GM12873 (cell line): ENCODE measurements at regions not wholly inside any gene's neighbourhood (a gene's known extent, or its start where the extent isn't known, plus 50 kb on each side); places are given as distances from the start of the nearest gene placed in this dataset.

ENCODE experiments used
- CTCF ChIP-seq: IDR thresholded peaks from 2 replicates; pipeline ENCODE4 v1.5.1; 2012; ENCODE audit warnings: low read depth, mild to moderate bottlenecking, moderate library complexity, low read length, control low read depth; ENCODE audit not compliant: insufficient read depth; ENCODE audit errors: missing control alignments

- TF ChIP-seq CTCF = no peak
Measured at GRCh38 chr21:16797966-16798365, 714.9 kb upstream of the CXADR start.

GRCh38 chr21:16800536-16801275, 712.1 kb upstream of the CXADR start:
- no peak for TF ChIP-seq CTCF

- no peak for TF ChIP-seq CTCF
Measured at GRCh38 chr21:16811011-16811410, 701.8 kb upstream of the CXADR start.

GRCh38 chr21:16811970-16812369, 700.9 kb upstream of the CXADR start:
- no peak for TF ChIP-seq CTCF

- no peak for TF ChIP-seq CTCF
Measured at GRCh38 chr21:16815243-16815642, 697.6 kb upstream of the CXADR start.

- no peak for TF ChIP-seq CTCF
Measured at GRCh38 chr21:16821588-16821987, 691.3 kb upstream of the CXADR start.

GRCh38 chr21:16829532-16829931, 683.3 kb upstream of the CXADR start:
- TF ChIP-seq CTCF = no peak
